ENCODE measurements at regions not wholly inside any gene's neighbourhood (a gene's known extent, or its start where the extent isn't known, plus 50 kb on each side); places are given as distances from the start of the nearest gene placed in this dataset.

DNA sequence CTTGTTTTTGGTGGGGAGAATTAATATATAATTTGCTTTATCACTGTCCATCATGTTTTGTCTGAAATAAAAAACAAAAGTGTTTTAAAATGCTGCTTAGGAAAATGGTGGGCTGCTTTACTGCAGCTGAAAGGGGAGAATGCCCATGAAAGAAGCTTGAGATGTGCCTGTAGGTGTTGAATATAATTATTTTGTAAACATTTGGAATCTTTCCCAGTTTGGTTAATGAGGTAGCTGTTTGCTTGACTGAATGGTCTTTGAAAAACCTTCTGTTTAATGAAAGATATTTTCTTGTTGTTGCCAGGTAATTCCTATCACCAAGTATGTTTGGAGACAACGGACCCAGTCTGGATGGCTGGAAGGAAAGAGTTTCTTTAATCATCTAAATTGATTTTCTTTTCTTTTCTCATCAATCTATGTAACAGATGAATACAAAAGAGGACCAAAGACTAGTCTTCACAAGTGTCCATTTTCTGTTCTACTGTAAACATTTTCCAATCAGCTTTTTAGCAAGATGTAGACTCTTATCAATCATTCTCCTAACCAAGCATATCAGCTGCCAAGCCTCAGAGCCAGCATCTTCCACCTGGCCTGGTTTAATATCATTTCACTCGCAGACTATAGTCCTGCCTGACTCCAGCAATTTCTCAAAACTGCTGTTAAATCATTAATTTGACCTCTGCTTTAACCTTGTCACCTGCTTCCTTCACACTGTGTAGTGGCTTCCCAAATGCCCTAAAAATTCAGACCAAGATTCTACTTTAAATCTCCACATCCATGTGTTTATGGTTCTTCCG lies 441.2 kb upstream of the CHD1 start:
- no peak overlapping the region for H3K14ac ChIP-seq (ENCODE audit: insufficient read length)
- no peak overlapping the region for H3K27ac ChIP-seq (ENCODE audit: low read depth, low read length)
- no peak overlapping the region for H3K4me3 ChIP-seq (ENCODE audit: extremely low read depth in 1 of 4, insufficient read depth in 2 of 4, low read depth in 3 of 4, low read length in 4 of 4)
- no peaks in the 10 kb centered on the region for H3K23me2 ChIP-seq (ENCODE audit: low read depth, low read length)
- no peak overlapping the region for H4K5ac ChIP-seq (ENCODE audit: insufficient read length, low read depth, low read length)
- no peaks in the 10 kb centered on the region for H3K36me3 ChIP-seq (ENCODE audit: control insufficient read depth in 2 of 4, insufficient read depth in 4 of 4, low read length in 3 of 4)
- H4K91ac ChIP-seq (replicated peaks; ENCODE audit: insufficient read length, low read length), result no peak overlapping the region
- no peak overlapping the region for H2BK120ac ChIP-seq (replicated peaks; ENCODE audit: low read depth, low read length)
- H3K4me1 ChIP-seq (replicated peaks in 1 of 4; ENCODE audit: control insufficient read depth in 3 of 4, insufficient read depth in 4 of 4, low read length in 3 of 4), result no peaks in the 10 kb centered on the region
- H3K4ac ChIP-seq (replicated peaks; ENCODE audit: insufficient read length, low read depth, low read length), result no peak overlapping the region
- H3K56ac ChIP-seq (replicated peaks; ENCODE audit: insufficient read length, low read depth, low read length), result no peak overlapping the region
- no peaks in the 10 kb centered on the region for H3K9me3 ChIP-seq (ENCODE audit: insufficient read depth in 2 of 2, low read depth in 1 of 2, low read length in 1 of 2)
- H3K79me1 ChIP-seq (ENCODE audit: low read depth, low read length), result no peaks in the 10 kb centered on the region
- no peak overlapping the region for H2BK5ac ChIP-seq (ENCODE audit: low read depth, low read length)
- DNase-seq (ENCODE audit: low read depth in 1 of 2, low spot score in 2 of 2) (no peak), FAIRE-seq (no peak)
- H4K20me1 ChIP-seq (replicated peaks in 1 of 2; ENCODE audit: control insufficient read depth in 1 of 2, insufficient read depth in 2 of 2, low read length in 2 of 2), result no peaks in the 10 kb centered on the region
- H3K79me2 ChIP-seq (ENCODE audit: control insufficient read depth in 1 of 2, insufficient read depth in 2 of 2, low read length in 2 of 2), result no peaks in the 10 kb centered on the region
- H3K4me2 ChIP-seq (ENCODE audit: insufficient read depth in 1 of 2, low read depth in 2 of 2, low read length in 2 of 2), result no peak overlapping the region
- no peak overlapping the region for H3K18ac ChIP-seq (ENCODE audit: extremely low read depth, low read length)
- no peak overlapping the region for H2BK12ac ChIP-seq (ENCODE audit: low read depth, low read length)
- H2BK15ac ChIP-seq (ENCODE audit: low read length), result no peak overlapping the region
- POLR2A ChIA-PET (ENCODE audit: partially characterized antibody), result no interaction called here
- 93% methylated on average over 3 of the region's 3 CpGs; no CpG with 5 or more reads in 1 of the 2 experiments for WGBS, 2 experiments (ENCODE audit: extremely low coverage in 1 of 2, insufficient coverage in 1 of 2, insufficient read length in 1 of 2, insufficient replicate concordance in 2 of 2, low coverage in 1 of 2, low lambda C conversion rate in 2 of 2, missing lambda C conversion rate in 1 of 2)
- no peak overlapping the region for H2BK20ac ChIP-seq (ENCODE audit: low read length)
- H3K27me3 ChIP-seq (replicated peaks in 1 of 4; ENCODE audit: control insufficient read depth in 3 of 4, extremely low read depth in 1 of 4, insufficient read depth in 3 of 4, low read length in 3 of 4), result no peaks in the 10 kb centered on the region
- H3K23ac ChIP-seq (ENCODE audit: insufficient read length), result no peak overlapping the region
- no peak overlapping the region for H2AK5ac ChIP-seq (ENCODE audit: low read depth, low read length)
- no peak overlapping the region for H2AFZ ChIP-seq (ENCODE audit: low read length)
- CTCF ChIA-PET (ENCODE audit: partially characterized antibody), result interaction anchor here (0.5 to 0.9 kb wide), 2 partner anchors 9 to 52 kb away, joined by 3 to 4 read pairs; no protein-coding TSS in a partner anchor
- H4K8ac ChIP-seq (ENCODE audit: extremely low read depth, insufficient read depth, low read length), result no peak overlapping the region
- H3K9ac ChIP-seq (replicated peaks in 1 of 4; ENCODE audit: extremely low read depth in 1 of 4, low read depth in 3 of 4, low read length in 3 of 4), result no peak overlapping the region
- TF ChIP-seq KDM5A (IDR thresholded peaks at IDR 0.05; ENCODE audit: low read length), result no peak

All from H1 (cell line).